ENCODE measurements at regions not wholly inside any gene's neighbourhood (a gene's known extent, or its start where the extent isn't known, plus 50 kb on each side); places are given as distances from the start of the nearest gene placed in this dataset.
"Not testable (repeated sequence)": the region's sequence is repeated elsewhere in the genome, so short reads cannot be mapped to it uniquely, and the experiment has no call there.

GRCh38 chr3:21238661-21239060 lies 512.3 kb downstream of the ZNF385D start:
- DNase-seq (ENCODE audit: low spot score) = no peak

GRCh38 chr3:21237638-21238037 lies 513.4 kb downstream of the ZNF385D start:
- no peak for DNase-seq (ENCODE audit: low spot score)

GRCh38 chr3:21235491-21235890 lies 515.5 kb downstream of the ZNF385D start:
- DNase-seq (ENCODE audit: low spot score) = no peak

DNA sequence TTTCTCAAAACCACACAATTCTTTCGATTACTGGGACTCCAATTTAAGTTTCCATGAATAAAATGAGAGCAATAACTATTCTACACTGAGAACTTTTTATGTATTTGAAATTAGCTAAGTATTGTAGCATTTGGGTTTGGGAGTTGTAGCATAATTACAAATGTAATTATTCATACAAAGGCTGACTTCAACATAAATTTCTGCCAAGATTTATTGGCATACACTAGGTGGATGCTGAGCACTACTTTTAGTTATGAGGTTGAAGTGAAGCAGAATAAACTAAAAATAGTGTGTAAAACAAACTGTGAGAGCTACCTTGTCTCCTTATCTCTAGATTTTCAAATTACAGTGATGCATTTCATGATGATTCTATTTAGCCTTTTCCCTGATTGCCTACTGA lies 516.1 kb downstream of the ZNF385D start:
- DNase-seq (ENCODE audit: low spot score) = no peak

DNA sequence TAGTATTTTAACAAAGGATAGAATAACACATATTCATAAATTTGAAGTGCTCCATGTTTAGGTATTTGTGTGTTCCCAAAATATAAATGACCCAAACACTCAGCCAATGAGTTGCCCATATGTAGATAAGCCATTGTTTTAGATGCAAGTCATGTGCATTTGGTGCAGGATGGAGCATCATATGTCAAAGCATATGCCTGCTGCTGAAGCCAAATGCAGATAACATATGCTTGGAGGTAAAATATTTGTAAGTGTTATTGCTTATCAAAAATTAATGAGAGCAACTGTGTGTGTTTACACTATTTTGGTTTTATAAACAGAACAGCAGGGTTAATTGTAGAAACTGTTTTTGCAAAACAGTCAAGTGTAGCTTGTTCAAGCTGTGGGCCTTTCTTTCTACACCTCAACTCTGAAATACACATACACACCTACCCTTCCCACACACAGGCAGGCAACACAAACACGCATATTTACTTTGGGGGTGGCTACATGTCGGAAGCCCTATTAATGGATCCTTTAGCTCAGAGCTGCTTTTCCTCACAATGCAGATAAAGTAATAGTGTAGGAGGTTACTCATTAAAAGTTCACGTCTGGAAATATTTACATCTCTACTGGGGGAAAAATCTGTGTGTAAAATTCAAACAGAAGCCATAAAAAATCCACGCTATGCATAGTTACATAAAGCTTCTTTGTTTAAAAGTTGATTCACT lies 521.4 kb downstream of the ZNF385D start:
- DNase-seq (ENCODE audit: low spot score) = no peak

DNA sequence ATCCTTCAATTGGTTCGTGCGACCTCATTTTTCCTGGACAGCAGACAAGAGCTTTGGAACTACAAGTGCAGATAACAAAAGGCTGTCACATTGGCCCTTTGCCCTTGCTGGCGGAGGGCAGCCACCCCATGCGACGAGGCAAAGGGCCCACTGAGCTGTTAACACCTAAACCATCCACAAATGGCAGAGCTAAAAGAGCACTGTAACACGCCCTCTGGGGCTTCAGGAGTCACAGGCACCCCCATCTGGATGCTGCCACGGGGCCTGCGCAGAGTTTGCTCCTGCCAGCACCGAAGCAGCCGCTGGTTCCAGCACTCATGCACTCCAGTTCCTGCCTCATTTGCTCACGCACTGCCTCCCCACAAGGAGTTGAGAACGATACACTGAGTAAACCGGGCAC lies 524.9 kb downstream of the ZNF385D start:
- no peak for DNase-seq (ENCODE audit: low spot score)

GRCh38 chr3:21220944-21221343 lies 530.1 kb downstream of the ZNF385D start:
- DNase-seq (ENCODE audit: low spot score) = no peak

- peak; percentile 23 for DNase-seq (ENCODE audit: low spot score)
Observed at GRCh38 chr3:21216598-21216997, 534.4 kb downstream of the ZNF385D start.

DNA sequence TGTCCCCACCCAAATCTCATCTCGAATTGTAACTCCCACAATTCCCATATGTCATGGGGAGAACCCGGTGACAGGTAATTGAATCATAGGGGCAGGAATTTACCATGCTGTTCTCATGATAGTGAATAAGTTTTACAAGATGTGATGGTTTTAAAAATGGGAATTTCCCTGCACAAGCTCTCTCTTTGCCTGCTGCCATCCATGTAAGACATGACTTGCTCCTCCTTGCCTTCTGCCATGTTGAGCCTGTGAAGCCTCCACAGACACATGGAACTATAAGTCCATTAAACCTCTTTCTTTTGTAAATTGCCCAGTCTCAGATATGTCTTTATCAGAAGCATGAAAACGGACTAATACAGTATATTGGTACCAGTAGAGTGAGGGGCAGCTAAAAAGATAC lies 546.9 kb downstream of the ZNF385D start:
- DNase-seq (ENCODE audit: low spot score) = not testable (repeated sequence)

- no peak for DNase-seq (ENCODE audit: low spot score)
Observed at GRCh38 chr3:21195203-21195602, 555.8 kb downstream of the ZNF385D start.

DNA sequence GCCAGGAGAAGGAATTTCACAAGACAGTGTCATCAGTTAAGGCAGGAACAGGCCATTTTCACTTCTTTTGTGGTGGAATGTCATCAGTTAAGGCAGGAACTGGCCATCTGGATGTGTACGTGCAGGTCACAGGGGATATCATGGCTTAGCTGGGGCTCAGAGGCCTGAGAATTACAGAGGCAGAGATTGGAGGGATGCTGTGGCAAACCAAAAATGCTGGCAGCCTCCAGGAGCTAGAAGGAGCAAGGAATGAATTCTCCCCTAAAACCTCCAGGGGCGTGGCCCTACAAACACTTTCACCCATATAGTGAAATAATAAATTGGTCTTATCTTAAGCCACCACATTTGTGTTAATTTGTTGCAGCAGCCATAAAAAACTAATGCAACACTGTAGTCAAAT lies 557.0 kb downstream of the ZNF385D start:
- not testable (repeated sequence) for DNase-seq (ENCODE audit: low spot score)

GRCh38 chr3:21188459-21188858 lies 562.6 kb downstream of the ZNF385D start:
- no peak for DNase-seq (ENCODE audit: low spot score)

- no peak for DNase-seq (ENCODE audit: low spot score)
Observed at GRCh38 chr3:21185816-21186314, 565.1 kb downstream of the ZNF385D start.

GRCh38 chr3:21174461-21174860 lies 576.5 kb downstream of the ZNF385D start:
- no peak for DNase-seq (ENCODE audit: low spot score)

DNA sequence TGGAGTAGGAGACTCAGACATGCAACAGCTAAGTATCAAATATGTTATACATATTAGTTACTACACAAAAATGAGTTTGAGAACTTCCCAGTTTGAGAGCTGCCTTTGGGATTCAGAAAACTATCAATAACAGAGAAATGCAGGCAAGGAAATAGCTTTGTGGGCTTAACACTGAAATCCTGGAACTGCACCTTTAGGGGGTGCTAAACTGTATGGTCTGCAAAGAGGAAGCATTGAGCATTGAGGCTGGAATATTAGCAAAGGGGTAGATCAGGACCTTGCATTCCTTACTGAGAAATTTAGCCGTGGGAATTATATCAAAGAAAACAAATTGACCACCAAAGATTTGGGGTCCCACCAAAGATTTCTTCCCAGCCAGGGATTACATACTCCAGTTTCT lies 580.0 kb downstream of the ZNF385D start:
- DNase-seq (ENCODE audit: low spot score) = peak; percentile 20

DNA sequence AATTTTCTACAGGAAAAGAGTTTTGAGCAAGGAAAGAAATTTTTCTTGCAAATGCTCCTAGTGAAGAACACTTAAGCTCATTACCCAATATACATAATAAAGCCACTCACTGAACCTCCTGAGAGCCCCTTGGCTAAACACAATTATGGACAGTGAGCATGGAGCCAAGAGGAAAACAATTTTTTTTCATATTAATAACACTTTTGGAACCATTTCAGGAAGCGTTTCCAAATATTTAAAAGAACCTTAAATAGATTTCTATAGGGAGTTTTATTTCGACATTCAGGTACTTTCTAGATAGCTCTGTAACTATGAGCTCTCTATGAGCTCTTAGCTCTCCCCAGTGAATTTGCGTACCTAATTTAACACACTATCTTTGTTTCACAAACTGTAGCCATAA lies 581.1 kb downstream of the ZNF385D start:
- DNase-seq (ENCODE audit: low spot score) = no peak

GRCh38 chr3:21168471-21168870 lies 582.5 kb downstream of the ZNF385D start:
- no peak for DNase-seq (ENCODE audit: low spot score)

GRCh38 chr3:21163956-21164355 lies 587.1 kb downstream of the ZNF385D start:
- DNase-seq (ENCODE audit: low spot score) = no peak

- DNase-seq (ENCODE audit: low spot score) = no peak
Observed at GRCh38 chr3:21159543-21159906, 591.5 kb downstream of the ZNF385D start.

- DNase-seq (ENCODE audit: low spot score) = no peak
Observed at GRCh38 chr3:21158861-21159542, 592.0 kb downstream of the ZNF385D start.

- DNase-seq (ENCODE audit: low spot score) = no peak
Observed at GRCh38 chr3:21154911-21155310, 596.1 kb downstream of the ZNF385D start.

DNA sequence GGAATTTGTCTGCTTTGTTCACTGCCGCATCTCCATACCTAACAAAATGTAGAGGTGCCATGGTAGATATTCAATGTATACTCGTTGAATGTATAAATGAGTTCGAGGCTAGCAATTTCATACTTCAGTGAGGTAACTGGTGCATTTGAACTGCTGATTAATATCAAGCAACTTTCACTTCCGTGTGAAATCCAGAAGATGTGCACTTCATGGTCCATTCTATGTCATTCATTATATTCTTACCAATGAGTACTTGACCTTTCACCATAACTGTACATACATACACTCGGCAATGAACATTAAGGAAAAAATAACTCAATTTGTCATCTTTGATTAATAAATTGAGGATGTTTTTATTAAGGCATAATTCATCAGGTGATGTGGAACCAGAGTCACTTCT lies 598.5 kb downstream of the ZNF385D start:
- no peak for DNase-seq (ENCODE audit: low spot score)

DNA sequence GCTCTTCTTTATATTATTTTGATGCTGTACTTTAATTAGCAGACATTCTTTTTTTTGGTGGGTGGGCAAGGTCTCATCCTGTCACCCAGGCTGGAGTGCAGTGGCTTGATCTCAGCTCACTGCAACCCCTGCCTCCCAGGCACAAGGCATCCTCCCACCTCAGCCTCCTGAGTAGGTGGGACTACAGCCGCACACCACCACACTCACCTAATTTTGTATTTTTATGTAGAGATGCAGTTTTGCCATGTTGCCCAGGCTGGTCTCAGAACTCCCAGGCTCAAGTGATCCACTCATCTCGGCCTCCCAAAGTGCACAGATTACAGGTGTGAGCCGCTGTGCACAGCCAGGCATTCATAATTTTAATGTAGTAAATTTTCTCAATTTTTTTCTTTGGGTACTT lies 608.1 kb downstream of the ZNF385D start:
- no peak for DNase-seq (ENCODE audit: low spot score)

All from HT-29 (cell line).